HFFc6 (cell line): ENCODE measurements at regions not wholly inside any gene's neighbourhood (a gene's known extent, or its start where the extent isn't known, plus 50 kb on each side); places are given as distances from the start of the nearest gene placed in this dataset.

Source experiments
- DNase-seq: peaks from one replicate; pipeline ENCODE4 v3.0.0-alpha.2; 2018
- H3K27ac Mint-ChIP-seq: 2 replicates; pipeline ENCODE4 v1.8.0; 2020; ENCODE audit warnings: mild to moderate bottlenecking, mixed read lengths
- H3K27me3 Mint-ChIP-seq: 2 replicates; pipeline ENCODE4 v1.8.0; 2021; ENCODE audit warnings: mild to moderate bottlenecking, moderate library complexity, mixed read lengths; ENCODE audit not compliant: insufficient read depth
- H3K36me3 Mint-ChIP-seq: 2 replicates; pipeline ENCODE4 v1.8.0; 2021; ENCODE audit warnings: low read depth, mixed read lengths
- H3K4me1 Mint-ChIP-seq: 2 replicates; pipeline ENCODE4 v1.8.0; 2020; ENCODE audit warnings: low read depth, mixed read lengths
- H3K4me3 Mint-ChIP-seq: 2 replicates; pipeline ENCODE4 v1.8.0; 2020; ENCODE audit warnings: mild to moderate bottlenecking, moderate library complexity, mixed read lengths
- H3K9me3 Mint-ChIP-seq: 2 replicates; pipeline ENCODE4 v1.8.0; 2020; ENCODE audit warnings: mild to moderate bottlenecking, mixed read lengths
- CTCF ChIP-seq: fragments of 200-600 bp; sonication (generic); IDR thresholded peaks from 2 replicates; pipeline ENCODE4 v1.5.0; 2021; ENCODE audit warnings: antibody characterized with exemption, mild to moderate bottlenecking

DNA sequence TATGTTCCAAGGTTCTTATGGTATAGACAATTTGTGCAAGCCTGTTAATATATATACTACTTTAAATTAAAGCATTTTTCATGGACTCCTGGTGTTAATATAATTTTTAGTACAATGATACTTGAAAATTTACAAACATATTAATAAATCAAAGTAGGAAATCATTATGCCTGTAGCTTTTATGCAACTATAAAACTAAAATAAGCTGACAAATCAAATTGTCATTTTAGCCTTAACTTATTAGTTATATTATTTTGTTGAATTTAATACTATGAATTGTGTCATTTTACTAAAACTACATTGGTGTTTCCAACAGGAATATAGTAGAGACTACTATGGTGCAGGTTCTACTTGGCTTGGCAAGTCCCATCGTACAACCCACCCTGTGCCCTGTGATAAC, 96.0 kb downstream of the MED10 start:
- Mint-ChIP-seq H3K27me3 (no peaks in the 10 kb centered on the region), H3K36me3 (no peaks in the 10 kb centered on the region), H3K4me1 (no peaks in the 10 kb centered on the region), H3K27ac (no peak overlapping the region), H3K4me3 (no peak overlapping the region), H3K9me3 (peaks cover 12% of the 10 kb centered on the region)
- no peak for TF ChIP-seq CTCF
- no peak for DNase-seq

DNA sequence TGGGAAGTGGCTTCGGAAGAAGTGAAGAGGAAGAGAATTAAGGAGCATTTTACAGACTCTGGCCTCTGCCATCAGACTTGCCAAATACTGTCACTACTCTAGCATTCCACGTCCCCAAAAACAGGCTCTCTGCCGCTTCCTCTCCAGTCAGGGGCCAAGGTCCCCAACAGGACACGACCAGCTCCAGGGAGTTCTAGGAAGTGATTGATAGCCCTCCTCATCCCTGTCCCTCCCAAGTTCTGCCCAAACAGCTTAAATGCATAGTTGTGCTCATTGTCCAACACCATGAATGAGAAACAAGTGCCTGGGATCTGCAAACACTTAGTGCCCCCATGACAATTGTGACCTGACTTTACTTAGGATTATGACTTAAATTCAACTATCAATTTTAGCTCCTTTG, 96.5 kb downstream of the MED10 start:
- no peak overlapping the region for H3K4me3 Mint-ChIP-seq
- no peak overlapping the region for H3K27ac Mint-ChIP-seq
- DNase-seq, result no peak
- no peaks in the 10 kb centered on the region for H3K27me3 Mint-ChIP-seq
- H3K36me3 Mint-ChIP-seq, result no peaks in the 10 kb centered on the region
- no peaks in the 10 kb centered on the region for H3K4me1 Mint-ChIP-seq
- peaks cover 16% of the 10 kb centered on the region for H3K9me3 Mint-ChIP-seq
- TF ChIP-seq CTCF, result no peak

DNA sequence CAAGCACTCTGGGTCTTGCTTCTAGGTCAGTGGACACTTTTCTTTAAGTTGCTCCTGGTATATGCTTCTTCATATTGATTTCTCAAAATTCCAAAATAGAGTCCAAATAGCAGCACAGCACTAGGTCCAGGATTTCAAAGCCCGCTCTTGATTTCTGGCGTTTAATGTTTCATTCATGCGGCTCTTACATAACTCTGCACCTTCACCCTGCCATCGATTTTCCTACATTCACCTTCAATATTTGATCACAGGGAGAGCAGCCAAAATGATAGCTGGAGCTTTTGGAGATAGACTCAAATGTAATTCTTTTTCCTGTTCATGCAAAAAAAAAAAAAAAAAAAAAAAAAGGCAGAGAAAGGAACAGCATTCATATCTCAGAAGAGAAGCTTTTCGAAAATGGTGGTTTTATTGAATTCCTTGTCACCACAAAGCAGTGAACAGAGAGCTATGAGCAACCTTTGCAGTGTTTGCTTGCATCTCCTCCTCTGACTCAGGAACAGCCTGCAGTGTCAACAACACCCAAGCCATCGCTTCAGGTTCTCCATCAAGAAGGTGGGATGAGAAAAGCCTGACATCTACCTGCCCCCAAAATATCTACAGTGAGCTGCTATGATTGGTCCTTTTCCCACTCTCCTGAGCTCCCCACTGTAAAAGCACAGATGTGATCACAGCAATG, 97.8 kb downstream of the MED10 start:
- H3K9me3 Mint-ChIP-seq, result peaks cover 22% of the 10 kb centered on the region
- H3K27ac Mint-ChIP-seq, result no peak overlapping the region
- no peaks in the 10 kb centered on the region; the same call in 1 of the 2 replicates for H3K27me3 Mint-ChIP-seq
- no peaks in the 10 kb centered on the region for H3K4me1 Mint-ChIP-seq
- DNase-seq, result no peak
- H3K36me3 Mint-ChIP-seq, result no peaks in the 10 kb centered on the region
- no peak overlapping the region for H3K4me3 Mint-ChIP-seq
- no peak for TF ChIP-seq CTCF

GRCh38 chr5:6279607-6280006, 98.7 kb downstream of the MED10 start:
- H3K4me3 Mint-ChIP-seq, result no peak overlapping the region
- no peaks in the 10 kb centered on the region for H3K4me1 Mint-ChIP-seq
- no peaks in the 10 kb centered on the region for H3K36me3 Mint-ChIP-seq
- TF ChIP-seq CTCF, result no peak
- H3K27me3 Mint-ChIP-seq, result no peaks in the 10 kb centered on the region; the same call in 1 of the 2 replicates
- H3K27ac Mint-ChIP-seq, result no peak overlapping the region
- no peak for DNase-seq
- H3K9me3 Mint-ChIP-seq, result peaks cover 22% of the 10 kb centered on the region

- Mint-ChIP-seq H3K27ac (no peak overlapping the region), H3K36me3 (no peaks in the 10 kb centered on the region), H3K4me1 (no peaks in the 10 kb centered on the region), H3K27me3 (no peaks in the 10 kb centered on the region; the same call in none of the 2 replicates), H3K4me3 (no peak overlapping the region), H3K9me3 (peaks cover 40% of the 10 kb centered on the region)
- no peak for TF ChIP-seq CTCF
- no peak for DNase-seq
Measured at GRCh38 chr5:6274846-6275543, 103.4 kb downstream of the MED10 start.
